C1 segment of cervical spinal cord (tissue), 14 donors: ENCODE measurements at regions not wholly inside any gene's neighbourhood (a gene's known extent, or its start where the extent isn't known, plus 50 kb on each side); places are given as distances from the start of the nearest gene placed in this dataset.
"Not testable (repeated sequence)": the region's sequence is repeated elsewhere in the genome, so short reads cannot be mapped to it uniquely, and the experiment has no call there.

Experiments
- DNase-seq, 14 donors: peaks; one replicate each; lab custom pipeline; 2025; lab: John Stamatoyannopoulos, UW

DNA sequence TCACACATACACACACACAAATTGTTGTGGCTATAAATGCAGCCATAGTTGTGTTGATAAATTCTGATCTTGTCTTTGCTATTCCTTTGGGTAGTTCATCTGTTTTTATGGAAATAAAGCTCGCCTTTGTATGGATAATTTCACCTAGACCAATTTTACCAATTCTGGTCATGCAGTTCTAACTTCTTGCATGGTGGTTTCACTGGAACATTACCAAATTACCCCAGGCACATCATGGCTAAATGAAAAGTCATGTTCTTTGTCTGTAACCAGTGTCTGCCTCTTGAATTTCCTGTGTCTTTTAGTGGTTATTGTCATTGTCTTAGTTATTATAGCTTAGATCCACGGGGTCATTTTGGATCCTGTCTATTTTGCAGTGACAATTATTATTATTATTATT lies 50.3 kb upstream of the TMC1 start:
- no peak for DNase-seq

DNA sequence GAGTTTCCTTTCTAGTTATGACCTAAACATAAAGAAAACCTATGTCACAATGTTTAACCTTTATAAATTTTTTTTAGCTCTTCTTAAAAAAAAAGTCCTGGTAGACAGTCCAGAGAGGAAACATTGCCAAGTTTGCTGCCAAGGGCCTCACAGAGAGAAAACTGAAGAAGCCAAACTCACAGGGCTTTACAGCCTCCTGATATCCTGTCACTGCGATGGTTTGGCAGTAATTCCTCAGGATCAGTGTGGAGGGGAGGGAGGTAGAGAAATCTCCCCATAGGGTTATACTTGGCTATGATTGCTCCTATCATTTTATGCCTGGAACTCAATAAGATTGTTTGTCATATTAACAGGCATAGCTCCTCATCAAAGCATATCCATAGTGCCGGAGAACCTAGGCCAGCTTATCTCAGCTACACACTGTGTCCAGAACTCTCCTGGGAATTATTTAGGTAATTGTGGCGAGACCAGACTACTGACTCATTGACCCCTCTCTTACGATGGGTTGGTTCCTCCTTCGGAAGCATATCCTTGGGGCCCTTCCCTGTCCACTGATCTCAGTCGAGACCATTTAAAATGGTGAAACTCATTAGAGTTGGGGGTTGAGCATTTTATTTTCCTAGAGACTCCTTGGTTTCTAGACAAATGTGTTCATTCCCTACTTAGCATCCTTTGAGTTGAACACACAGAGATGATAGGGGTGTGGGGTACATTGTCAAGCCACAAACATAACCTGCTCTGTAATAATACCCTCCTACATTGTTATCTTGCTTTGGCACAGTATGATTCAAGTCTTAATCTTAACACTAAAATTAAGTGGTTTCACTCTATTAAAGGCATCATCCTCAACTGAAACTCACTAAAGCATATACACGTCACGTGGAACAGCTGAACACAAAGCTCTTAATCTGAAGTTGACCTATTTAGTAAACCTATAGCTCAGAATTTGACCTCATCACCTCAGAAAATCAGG lies 53.4 kb upstream of the TMC1 start:
- peak in 1 of 14 donors; percentile 75 for DNase-seq

DNA sequence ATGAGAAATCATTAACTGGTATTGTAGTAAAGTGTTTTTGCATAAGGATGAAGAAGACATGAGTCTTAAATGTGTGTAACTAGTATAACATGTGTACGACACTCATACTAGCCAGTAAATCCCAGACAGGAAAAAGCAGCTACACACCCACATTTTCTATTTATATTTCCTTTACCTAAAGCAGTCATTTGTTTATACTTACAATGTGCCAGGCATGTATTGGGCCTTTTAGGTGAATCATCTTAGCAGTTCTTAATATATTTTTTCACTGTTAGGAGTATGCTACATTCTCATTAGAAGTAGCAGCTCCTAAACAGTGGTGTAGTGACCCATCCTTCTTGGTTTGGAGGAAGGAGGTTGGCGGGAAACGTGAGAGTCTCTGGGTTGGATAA lies 55.8 kb upstream of the TMC1 start:
- peak in 1 of 14 donors; percentile 46 for DNase-seq

DNA sequence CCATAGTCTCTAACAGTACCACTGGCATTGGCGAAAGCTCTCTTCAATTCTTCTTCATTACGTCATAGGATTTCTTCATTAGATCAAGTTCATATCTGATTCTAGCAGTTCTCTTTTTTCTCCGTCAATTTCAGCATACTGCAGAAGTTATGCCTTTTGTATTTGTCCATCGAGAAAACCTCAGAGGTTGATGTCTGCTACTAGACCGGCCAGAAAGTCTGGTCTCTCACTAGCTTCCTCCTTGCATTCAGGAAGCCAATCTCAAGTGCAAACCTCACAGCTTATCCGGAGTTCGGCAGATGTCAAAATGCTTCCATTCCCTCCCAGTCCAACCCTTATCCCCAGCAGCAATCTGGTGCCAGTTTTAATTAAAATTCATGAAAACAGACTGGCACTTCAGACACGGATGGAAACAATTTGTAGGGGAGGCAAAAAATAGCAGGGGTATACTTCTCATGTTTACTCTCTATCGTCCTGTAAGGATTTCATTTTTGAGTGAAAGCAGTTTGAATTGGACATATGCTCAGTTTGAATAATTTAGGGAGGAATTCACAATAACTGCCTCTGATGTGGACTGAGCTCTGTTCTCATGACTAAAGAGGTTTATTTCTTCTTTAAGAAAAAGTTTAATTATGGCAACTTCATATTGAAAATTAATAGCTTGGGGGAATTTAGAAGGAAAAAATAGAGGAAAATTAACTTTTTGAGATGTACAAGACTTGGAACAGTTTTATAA lies 56.4 kb upstream of the TMC1 start:
- DNase-seq = peak in 2 of 14 donors; percentile 3 to 77

DNA sequence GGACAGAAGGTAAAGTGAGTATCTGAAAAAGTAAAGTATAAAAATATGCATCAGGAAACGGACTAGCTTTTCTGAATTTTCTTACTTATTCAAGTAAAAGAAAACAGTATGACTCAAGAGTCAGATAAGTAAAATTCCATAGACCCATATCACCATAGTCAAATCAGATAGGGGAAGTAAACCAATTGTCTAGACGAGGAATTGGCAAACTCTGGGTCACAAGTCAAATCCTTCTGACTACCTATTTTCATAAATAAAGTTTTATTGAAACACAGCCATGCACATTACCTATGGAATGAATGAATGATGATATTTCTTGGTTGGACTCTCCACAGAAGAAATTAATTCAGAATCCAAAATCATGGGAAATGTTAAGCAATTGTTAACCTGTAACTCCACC lies 59.1 kb upstream of the TMC1 start:
- DNase-seq = no peak

DNA sequence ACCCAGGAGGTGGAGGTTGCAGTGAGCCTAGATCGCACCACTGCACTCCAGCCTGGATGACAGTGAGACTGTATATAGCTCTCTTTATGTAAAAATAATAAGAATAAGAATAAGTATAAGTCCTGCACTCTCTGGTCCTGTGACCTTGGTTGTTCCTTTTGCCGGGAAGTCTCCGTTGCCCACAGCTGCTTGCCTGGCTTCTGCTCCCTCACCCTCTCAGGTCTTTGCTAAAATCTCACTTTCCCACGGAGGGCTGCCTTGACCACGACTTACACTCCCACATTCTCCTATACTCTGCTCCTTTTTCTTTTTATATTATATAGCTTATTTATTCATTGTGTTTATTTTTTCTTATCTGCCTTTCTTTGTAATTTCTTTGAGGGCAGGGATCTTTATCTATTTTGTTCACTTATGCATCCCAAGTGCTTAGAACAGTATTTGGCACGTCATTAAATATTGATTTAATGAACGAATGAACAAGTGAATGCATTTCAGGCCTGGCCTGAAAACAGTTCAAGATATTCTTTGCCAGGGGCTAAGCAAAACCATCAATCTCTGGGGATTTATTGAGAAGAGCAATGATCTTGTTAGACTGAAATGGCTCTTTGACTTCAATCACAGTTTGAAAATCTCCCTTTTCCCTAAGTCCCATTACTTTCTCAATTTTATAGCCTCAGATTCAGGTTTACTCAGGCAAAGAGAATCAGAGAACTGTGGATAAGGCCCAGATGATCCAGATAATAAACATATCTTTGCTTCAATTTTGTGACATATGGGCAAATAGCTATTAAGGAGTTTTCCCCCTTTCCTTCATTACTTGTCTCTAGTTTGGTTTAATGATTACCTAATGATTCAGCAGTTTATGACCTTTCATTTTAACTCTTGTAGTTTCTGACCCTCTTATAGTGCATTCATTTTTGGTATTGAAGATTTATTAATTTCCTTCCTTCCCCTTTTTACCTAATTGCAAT lies 60.8 kb upstream of the TMC1 start:
- no peak for DNase-seq

DNA sequence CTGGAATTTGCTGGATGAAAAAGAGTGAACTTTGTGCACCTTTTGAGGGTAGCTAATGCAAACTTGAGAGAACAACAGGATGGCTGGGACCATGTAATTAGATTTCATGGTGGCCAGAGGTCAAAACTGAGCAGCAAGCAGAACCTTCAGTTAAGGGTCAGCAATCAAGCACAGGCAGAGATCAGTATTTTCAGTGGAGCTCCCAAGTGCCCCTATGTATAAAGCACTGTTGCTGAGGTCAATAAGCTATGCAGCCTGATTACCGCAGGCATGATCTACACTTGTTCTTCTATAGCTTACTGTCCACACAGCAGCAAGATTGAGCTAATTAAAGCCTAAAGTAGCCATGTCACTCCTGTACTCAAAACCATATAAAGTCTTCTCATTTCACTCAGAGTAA lies 62.1 kb upstream of the TMC1 start:
- no peak for DNase-seq

DNA sequence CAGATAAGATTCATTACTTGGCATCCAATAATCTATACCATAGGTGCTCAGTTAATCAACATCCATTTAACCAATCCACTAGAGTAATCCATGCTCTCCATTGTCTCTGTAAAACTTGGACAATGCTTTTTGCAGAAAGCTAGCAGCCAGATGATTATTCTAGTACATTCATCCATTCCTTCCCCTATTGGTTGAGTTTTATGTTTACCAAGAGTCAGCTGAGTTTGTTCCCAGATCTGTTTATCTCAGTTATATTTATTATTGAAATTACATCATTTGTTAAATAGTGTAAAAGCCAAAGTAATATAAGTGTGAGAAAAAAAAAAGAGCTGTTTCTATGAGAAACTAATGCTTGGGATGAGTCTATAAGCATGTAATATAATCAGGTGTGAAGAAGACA lies 63.3 kb upstream of the TMC1 start:
- DNase-seq = no peak

DNA sequence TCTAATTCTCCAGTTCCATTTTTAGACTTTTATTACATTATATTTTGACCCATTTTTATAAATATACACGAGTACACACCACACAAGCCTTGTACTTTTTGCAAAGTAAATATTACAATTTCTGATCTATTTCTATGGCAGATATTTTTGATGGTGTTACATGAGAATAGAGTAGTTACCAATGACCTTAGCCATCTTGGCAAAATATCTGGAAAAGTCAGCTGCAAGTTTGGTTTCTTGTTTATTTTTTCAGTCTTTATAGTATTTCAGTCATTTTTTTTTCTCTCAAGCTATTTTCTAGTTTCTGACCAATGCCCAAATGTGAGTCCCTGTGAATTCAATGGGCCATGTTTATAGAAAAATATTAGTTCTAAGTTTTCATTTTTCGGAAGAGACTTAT lies 64.0 kb upstream of the TMC1 start:
- DNase-seq = no peak

DNA sequence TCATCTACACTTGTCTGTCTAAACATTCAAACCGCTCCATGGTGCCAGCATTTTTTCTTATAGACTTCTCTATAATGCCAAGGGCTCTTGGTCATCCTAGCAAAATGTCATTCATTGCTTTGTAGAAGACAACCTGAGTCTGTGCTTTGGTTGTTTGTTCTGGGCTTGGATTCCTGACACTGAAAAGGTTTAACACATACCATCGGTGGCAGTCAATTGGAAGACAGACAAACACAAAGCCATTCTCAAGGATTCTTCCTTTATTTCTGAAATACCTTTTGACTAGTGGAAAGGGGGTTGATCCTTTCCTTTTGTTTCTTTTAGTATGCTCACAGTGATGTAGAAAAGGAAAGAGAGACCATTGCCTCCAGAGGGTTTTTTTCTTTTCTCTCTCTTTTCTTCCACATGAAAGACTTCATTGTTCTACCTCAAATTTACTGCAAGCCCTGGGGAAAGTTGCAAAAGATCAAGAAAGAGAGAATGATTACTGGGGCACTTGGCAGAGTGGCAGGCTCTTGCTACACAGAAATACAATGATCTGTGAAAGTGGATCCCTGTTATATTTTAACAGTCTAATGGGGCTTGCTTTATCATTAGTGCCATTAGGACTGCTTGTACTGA lies 66.4 kb upstream of the TMC1 start:
- no peak for DNase-seq

DNA sequence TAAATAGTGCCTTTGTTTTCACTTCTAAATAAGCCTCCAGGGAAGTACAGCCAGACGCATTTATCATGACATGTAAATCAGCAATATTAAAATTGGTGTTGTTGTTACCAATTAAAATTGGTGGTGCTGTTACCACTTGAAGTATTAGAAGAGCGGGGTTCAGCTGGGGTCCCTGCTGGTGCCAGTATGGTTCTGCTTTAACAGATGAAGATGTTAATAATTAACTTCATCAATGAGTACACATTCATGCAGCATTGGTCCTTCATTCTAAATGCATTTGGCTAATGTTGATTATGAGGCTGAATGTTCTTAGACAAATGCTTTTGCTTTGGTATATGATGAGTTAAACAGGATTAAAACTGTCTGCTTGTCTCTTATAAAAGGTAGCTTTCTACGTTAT lies 67.6 kb upstream of the TMC1 start:
- DNase-seq = no peak

DNA sequence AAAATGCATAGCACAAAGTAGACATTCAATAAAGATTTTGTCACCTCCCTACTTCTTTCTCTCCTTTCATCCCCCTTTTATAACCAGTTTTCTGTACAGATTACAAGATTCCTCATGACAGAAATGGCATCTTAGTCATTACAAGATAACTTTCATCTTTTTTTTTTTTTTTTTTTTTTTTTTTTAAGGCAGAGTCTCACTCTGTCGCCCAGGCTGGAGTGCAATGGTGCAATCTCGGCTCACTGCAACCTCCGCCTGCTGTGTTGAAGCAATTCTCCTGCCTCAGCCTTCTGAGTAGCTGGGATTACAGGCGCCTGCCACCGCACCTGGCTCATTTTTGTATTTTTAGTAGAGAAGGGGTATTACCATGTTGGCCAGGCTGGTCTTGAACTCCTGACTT lies 75.2 kb upstream of the TMC1 start:
- DNase-seq = not testable (repeated sequence)

DNA sequence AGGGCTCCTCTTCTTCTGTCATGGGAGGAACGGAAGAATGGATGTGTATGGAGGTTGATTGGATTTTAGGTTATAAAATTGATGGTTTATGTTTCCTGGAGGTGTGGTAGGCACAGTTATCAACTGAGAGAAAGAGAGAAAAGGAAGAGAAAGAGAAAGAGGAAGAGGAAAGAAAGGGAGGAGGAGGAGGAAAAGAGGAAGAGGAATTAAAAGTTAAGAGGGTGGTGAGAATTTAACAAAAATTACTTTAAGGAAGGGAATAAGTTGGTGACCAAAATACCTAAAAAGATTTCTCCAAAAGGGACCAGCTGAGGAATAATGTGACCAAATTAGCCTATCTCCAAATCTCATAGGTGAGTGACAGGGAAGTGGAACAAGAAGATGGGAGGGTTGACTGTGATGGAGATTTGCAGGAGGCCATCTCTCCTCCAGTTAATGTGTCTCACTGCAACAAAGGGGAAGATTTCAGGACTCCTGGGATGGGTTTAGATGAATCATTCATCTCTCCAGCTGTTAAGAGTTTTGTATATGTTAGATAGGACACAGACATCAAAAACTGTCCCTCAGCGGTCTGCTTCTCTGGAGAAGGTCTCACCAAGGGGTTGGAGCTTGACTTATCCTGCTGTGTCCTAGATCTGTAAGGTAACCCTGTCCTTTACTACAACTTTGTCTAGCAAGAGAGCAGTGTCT lies 76.0 kb upstream of the TMC1 start:
- no peak for DNase-seq

DNA sequence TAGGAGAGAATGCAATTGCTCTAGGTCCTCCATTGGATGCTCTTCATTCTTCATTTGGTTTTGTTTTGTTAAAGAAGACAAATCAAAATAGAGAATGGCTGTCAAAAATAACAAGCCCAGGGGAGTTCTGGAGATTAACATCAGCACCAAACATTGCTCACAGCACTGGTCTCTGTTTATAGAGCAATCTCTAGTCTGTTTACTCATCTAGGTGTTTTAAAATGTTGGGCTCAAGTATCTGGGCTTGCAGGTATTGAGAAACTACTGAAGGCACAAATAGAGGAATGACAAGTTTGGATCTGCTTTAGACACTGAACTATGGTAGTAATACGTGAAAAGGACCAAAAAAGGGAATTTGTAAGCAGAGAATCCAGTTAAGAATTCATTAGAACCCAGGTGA lies 77.0 kb upstream of the TMC1 start:
- no peak for DNase-seq

DNA sequence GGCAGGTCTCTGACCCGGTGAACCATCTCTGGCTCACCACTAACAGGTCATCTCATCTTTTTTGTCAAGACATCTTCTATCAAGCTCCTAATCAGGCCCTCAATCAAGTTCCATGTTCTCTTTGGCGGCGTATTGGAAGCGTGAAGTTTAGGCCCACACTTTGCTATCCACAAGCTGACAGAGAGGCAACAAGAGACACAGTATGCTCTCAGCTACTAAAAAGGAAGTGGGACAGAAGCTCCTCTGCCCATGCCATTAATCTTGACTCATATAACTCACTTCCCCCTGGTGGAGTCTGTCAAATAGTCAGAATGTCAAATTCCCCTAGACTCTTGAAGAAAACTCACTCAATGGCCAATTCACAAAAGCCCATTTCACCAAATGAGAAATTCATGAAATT lies 77.6 kb upstream of the TMC1 start:
- no peak for DNase-seq

DNA sequence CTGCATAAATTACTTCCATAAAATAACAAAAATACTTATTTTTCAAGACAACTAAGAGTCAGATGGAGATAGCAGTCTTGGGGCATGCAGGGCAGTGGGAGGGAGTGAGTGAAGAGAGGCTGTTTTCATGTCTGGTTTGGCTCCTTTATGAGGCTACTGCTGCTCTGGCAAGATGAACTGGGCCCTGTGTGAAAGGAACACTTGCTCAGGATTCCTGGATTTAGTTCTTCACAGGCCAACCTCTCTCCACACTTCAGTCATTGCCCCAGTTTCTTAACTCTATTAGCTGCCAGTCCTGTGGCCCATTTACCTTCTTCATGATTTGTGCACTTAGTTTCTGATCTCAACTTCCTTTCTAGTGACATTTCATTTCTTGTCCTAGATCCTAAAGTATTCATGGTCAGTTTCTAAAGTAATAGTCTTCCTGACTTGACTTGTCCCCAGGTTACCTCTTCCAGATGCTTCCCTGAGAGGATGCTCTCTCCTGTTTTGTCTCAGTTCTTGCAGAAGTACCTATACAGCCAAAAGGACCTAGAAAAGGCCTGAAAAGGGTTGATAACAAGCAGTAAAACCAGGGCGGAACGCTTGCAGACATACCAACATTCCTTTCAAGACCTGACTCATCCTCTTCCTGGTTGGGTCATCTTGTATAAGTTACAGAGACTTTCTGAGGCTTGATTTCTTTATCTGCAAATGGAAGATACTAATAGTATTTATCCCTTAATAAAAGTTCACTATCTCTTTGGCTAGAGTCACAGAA lies 77.0 kb upstream of the ZFAND5 start:
- peak in 3 of 14 donors; percentile 1 to 26 (median 6) for DNase-seq

DNA sequence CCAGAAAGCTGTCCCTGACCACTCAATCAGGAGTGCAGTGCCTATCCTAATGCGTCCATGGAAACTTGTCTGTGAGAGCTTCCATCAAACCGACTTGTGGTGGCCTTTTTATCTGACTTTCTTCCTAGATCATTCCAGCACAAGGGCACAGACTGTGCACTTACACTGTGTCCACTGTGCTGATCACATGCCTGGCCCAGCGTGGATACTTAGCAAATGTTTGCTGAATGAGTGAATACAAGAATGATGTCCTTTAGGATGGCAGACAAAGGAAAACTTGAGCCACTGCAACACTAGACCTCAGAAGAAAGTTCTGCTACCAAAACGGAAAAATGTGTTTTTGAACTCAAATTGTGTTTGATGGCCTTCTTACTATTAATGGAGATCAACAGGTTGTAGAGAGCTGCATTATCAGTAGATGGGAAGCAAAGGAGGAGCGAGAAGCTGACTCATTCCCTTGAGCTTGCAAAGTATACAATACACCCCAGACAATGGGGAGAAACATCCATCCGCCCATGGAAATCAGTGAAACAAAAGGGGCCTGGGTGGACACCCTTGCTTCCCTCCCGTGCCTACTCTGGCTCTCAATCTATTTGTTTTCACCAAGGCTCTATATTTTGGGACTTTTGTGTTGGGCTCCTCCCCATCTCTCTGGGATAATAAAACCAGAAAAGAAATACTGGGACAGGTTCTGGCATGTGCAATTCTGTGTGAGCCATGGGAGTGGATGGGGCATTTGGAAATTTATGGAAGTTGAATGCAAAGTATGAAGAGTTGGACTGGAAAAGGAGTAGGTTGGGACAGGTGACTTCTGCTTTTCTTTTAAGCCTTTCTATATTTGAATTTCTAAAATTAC lies 76.2 kb upstream of the ZFAND5 start:
- DNase-seq = no peak

DNA sequence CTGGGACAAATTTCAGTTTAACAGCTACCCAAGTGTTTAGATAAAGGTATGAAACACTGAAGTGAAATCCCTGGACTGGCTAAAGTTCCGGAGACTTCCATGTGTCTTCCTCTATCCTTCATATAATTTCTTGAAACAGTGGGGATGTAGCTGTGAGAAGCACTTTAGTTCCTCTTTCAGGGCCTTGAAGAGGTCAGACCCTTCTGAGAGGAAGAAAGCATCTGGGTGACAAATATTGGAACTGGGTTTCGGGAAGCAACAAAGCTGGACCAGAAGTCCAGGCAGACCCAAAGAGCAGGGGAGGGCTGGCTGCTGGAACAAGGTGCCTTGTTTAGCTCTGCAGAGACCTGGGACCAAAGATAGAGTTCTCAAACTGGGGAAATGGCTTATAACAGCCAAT lies 75.4 kb upstream of the ZFAND5 start:
- DNase-seq = peak in 1 of 14 donors; percentile 6
